ENCODE measurements at regions not wholly inside any gene's neighbourhood (a gene's known extent, or its start where the extent isn't known, plus 50 kb on each side); places are given as distances from the start of the nearest gene placed in this dataset.

- TF ChIP-seq GATA2 (IDR thresholded peaks at IDR 0.05; ENCODE audit: low read depth, low read length) (no peak), GATA3 (IDR thresholded peaks at IDR 0.05; ENCODE audit: low read depth, low read length) (no peak)
Measured at GRCh38 chr1:30511991-30512913, 211.1 kb downstream of the MATN1 start.

All from SH-SY5Y (cell line).